LNCAP (cell line): ENCODE measurements at regions not wholly inside any gene's neighbourhood (a gene's known extent, or its start where the extent isn't known, plus 50 kb on each side); places are given as distances from the start of the nearest gene placed in this dataset.

Experiments used
- TF ChIP-seq, protein P1 (sequence below): fragments of 450-650 bp; IDR thresholded peaks from 2 replicates; pipeline ENCODE4 v1.5.1; 2017; ENCODE audit warnings: mild to moderate bottlenecking

DNA sequence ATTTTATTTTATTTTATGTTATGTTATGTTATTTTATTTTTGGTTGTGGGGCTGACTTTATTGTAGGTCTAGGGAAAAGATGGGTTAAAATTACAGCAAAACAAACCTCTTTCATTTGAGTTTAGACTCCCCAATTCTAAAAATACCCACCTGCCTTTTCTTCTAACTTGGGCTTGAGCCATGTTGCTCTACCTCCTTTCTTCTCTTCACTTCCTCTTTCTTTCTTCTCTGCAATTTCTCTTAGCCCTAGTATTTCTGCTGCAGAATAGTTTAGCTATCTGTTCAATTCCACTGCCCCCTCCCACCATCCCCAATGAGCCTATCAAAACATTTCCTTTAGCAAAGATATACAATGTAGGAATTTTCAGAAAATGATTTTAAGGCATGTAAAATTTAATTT, 653.3 kb downstream of the ARAP2 start:
- TF ChIP-seq, protein P1, sequence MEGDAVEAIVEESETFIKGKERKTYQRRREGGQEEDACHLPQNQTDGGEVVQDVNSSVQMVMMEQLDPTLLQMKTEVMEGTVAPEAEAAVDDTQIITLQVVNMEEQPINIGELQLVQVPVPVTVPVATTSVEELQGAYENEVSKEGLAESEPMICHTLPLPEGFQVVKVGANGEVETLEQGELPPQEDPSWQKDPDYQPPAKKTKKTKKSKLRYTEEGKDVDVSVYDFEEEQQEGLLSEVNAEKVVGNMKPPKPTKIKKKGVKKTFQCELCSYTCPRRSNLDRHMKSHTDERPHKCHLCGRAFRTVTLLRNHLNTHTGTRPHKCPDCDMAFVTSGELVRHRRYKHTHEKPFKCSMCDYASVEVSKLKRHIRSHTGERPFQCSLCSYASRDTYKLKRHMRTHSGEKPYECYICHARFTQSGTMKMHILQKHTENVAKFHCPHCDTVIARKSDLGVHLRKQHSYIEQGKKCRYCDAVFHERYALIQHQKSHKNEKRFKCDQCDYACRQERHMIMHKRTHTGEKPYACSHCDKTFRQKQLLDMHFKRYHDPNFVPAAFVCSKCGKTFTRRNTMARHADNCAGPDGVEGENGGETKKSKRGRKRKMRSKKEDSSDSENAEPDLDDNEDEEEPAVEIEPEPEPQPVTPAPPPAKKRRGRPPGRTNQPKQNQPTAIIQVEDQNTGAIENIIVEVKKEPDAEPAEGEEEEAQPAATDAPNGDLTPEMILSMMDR, result no peak

DNA sequence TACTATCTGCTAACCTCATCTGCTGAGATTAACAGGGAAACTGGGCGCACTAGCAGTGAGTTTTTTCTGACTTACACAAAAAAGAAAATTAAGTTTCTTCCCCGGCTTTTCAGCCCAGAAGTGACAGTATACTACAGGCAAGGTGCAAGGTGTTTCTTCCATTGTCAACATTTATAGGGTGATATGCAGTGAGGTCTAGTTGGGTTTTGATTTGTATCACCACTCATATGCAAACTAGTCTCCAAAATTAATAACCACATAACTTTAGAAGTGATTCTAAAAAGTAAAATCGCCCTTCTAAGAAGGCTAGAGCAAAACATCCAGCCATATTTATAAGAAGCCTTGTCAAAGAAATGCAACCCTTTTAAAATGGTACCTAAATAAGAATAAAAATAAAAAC, 640.1 kb downstream of the ARAP2 start:
- TF ChIP-seq, protein P1, result no peak

DNA sequence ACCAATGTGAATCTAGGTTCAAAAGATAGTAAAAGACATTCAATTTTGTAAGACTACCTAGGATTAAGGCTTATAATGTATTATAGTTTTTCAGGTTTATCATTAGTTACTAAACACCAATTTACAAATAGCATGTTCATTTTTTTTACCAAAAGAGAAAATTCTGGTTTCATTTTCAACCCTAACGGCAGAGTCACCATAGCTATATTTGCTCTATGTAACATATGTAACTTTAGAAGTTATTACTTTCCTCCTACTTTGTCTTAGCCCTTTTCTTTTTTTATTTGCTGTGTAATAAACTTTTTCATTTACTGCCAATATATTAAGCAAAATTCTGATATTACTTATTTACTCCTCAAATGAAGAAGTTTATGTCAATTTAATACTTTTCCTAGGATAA, 639.6 kb downstream of the ARAP2 start:
- TF ChIP-seq, protein P1, result no peak

DNA sequence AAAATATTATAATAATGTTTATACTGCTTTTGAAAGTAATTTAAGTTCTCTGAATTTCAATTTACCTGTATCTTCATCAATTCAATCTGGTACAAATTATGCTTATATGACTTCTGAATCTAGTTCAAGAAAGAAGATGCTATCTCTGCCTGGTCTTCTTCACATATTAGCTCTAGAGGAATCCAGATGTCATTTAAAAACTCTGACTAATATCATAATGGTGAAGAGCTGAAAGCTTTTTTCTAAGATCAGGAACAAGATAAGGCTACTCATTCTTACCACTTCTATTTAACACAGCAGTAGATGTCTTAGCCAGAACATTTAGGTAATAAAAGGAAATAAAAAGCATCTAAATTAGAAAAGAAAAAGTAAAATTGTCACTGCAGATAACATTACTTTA, 636.1 kb downstream of the ARAP2 start:
- TF ChIP-seq, protein P1, result no peak

DNA sequence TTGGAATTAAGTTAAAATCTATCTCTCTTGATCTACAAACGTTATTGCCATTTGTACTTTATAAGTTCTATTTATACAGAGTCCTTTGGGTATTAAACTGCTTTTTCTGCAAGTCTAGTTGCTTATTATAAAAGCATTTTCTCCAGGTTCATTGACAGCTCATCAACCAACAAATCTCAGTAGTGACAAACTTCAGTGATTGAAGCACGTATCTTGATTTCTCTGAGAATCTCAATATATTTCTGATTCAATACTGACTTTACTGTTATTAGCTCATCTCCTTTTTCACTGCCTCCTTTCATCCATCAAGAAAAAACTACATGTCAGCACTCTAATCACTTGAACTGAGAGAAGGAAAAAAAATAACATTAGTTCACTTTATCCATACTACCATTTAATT, 630.2 kb downstream of the ARAP2 start:
- TF ChIP-seq, protein P1, result no peak

DNA sequence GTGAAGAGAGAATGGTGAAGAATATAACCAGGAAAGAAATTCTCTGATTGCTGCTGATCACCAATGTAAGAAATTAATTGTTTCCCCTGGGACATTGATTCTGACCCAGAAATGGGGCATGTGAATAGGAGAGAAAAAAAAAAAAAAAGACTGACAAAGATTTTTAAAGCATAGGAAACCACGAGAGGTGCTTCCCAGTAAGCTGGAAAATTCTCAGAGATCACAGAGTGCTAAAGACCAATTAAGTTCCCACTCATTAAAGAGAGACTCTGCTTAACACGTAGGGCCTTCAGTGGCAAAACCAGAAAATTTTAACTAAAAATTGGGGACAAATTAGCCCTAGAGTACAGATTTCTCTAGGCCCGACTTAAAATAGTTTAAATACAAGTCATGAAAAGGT, 604.4 kb downstream of the ARAP2 start:
- TF ChIP-seq, protein P1, result no peak

DNA sequence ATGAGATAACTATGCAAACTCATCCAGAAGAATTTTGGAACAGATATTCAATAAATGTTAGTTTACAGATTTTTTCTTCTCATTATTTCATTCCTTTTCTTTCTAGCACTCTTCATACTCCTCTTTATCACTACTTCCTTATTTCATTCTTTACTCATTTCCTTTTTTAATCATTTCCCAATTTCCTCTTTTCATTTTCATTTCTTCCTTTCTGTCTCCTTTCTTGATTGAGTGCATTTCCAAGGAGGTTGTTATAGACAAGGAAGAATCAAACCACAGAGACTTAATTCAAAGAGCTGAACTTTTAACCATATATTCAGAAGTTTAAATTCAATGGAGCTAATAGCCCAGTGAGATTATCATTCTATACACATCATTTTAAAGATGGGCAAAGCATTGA, 600.7 kb downstream of the ARAP2 start:
- TF ChIP-seq, protein P1, result no peak

DNA sequence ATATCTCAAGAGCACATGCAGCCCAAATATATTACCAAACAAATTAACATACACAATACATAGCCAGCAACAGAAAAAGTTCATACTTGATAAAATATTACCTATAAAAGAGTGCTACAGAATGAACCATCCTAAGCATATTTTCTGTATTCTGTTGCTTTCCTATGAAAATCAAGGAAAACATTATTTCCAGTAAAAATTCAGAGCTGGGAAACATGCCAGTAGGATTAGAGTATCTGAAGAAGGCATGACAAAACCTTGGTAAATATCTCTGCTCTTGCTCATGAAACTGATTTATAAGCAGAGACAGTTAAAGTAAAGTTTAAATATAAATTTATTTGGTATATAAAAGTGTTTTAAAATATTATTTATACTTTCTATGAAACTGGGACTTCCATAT, 599.7 kb downstream of the ARAP2 start:
- TF ChIP-seq, protein P1, result no peak
